HG02623 (cell line): ENCODE measurements at regions not wholly inside any gene's neighbourhood (a gene's known extent, or its start where the extent isn't known, plus 50 kb on each side); places are given as distances from the start of the nearest gene placed in this dataset.

Experiments
- ATAC-seq: cut with Tn5 transposase; IDR thresholded peaks from one replicate; pipeline ENCODE4 v1.9.1; 2021; ENCODE audit warnings: moderate library complexity; ENCODE audit not compliant: unreplicated experiment

DNA sequence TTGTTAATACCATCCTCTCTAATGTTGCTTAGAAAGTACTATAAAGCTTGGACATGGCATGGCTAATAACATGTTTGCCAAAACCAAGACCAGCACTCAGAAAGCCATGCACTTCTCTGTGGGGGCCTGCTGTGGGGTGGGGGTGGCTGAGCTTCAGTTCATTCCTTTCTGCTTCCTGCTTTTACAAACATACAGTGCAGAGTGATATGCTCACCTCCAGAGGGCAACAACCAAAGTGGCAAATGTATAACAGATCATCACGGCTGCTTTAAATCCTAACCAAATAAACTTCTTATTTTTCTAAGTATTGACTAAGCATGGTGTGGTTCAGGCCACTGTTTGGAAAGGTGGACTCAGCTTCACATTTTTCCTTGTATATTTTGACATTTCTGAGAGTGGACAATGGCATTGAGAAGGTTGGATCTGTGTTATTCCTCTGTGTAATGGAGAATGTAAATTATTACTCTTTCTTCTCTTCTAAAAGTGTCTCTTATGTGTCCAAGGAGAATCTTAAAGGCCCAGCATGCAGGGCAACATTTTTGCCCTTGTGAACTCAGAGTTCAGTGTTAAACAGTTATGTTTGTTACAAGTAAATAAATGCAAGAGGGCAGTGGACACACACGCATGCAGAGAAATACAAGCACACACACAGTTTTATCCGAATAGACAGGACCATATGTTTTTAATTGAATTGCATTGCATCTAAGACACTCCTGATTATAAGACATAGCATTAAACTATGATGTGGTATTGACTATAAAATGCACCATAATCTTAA is 186.1 kb downstream of the HERPUD2 start:
- ATAC-seq: no peak

DNA sequence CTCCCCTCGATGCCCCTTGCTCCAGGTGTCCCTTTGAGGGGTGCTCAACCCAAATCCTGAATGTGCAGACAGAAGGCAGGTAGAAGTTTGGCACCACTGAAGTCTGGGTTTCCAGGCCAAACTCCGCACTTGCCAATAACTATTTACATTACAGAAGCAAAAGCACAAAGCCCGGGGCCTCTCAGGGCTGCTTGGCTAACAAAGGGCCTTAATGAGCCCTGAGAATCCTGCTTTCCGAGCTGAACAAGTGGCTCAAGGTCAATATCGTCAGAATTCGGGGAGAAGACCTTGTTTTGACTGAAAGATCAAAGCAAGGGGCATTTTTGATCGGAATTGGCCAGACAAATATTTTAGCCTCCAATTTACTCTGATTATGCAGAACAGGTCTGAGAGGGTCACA is 189.9 kb downstream of the HERPUD2 start:
- ATAC-seq: no peak

DNA sequence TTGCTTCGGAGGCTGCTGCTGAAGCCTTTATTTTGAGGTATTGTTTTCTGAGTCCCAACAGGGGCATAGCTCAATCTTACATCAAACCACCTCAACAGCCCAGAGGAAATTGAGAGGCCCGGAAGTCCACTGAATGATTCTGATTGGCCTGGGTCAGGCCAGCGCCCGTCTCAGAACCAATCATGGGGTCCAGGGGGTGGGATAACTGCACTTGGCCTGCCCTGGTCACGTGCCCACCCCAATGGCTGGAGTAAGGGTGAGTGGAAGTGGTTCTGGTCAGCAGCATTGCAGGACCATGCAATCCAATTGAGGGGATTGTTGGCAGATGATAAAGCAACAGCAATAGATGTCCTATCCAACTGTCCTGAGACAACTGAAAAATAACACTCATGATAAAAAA is 190.6 kb downstream of the HERPUD2 start:
- no peak for ATAC-seq

DNA sequence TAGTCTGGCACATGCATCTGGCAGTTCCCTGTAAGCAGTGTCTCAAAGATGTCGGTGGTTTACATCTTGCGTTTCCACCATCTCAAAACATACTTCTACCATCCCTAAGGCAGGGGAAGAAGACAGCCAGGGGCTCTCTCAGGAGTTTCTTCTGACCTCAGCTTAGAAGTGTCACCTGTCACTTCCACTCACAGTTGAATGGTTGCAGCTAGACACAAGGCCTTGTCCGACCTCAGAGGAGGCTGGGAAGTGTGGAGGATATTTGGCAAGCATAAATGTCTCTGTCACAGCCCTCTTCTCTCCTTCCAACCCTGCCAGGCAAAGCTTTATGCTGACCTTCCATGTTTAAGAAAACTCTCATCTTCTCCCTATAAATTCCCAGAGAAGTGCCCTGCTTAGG is 193.3 kb downstream of the HERPUD2 start:
- ATAC-seq: no peak

DNA sequence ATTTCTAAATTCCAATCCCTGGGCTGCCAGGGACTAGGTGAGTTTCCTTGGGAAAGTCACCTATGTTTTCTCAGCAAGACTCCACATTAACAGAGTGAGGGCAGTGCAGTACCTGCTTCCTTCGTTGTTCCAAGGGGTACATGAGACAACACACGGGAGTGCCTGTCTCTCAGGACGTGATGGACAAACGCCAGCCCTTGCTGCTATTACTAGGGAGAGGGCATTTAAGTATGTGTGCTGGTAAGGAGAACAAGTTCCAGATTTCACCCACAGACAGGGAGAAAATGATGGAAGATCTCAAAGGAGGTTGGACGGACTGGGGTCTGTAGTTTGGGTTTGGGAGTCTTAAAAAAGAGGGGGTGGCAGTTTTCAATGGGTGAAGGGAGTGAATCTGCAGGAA is 195.7 kb downstream of the HERPUD2 start:
- ATAC-seq: no peak

DNA sequence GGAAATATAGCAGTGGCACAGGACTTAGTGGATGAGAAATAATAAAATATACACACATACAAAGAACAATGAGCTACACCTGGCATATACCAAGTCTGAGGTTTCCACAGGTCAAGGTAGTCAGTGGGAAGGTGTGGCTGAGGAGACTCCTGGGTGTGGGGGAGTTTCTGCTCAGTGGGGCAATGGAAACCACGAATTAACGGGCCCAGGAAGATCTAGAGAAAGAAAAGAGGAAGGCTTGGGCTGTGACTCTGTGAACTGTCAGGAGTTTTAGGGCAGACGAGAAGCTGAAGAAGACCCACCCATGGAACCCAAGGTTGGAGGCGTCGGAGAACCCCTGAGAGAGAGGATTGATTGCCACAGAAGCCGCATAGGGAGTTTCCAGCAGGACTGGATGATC is 196.5 kb downstream of the HERPUD2 start:
- no peak for ATAC-seq

DNA sequence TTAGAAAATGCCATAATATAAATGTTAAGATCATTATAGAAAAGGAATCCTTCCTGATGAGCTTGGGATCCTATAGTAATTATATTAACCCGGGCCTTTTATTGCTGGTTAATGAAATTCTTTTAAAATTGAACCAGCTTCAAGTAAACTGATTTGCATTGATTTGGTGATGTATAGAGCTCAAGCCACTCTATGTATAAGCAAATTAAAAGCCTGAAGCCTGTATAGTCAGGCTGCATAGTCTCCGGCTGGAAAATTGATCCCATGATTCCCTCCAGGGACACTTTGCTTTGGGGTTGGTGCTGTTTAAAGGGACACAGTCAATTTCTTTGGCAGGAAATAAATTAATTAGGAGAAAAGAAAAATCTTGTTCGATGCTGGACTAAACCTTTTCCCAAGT is 199.1 kb downstream of the HERPUD2 start:
- ATAC-seq: no peak

DNA sequence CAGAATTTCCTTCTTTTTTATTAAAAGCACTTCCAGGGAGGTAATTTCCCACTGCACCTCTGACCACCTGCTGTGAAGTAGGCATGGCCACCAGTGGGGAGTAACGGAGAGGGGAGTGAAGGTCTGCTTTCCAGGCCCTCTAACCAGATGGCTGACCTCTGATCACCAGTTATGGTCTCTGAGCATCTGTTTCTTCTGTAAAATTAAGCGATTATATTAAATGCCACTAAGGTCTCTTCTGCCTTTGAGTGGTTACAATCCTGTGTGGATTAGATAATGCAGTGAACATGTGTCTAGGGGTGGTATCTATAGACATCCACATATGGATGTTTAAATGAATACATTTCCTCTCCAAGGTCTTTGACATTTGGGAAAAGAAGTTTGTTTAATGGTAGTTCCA is 199.6 kb downstream of the HERPUD2 start:
- ATAC-seq: no peak

DNA sequence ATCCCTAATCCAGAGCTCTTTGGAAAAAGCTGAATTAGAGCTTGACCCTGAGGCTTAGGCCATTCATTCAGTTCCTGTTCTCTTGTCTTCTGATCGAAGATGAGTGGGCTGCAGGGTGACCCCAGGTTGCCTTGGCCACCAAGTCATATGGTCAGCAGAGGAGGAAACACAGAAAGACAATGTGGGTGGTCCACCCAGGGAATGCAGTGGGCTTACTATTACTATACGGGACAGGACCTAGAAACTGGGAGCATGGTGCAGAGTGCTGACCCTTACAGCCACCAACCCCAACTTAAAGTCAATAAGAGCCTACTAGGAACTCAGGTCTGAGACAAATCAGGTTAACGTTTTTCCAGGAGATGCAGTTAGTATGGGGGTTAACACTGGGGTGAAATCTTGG is 200.5 kb downstream of the HERPUD2 start:
- ATAC-seq: no peak

DNA sequence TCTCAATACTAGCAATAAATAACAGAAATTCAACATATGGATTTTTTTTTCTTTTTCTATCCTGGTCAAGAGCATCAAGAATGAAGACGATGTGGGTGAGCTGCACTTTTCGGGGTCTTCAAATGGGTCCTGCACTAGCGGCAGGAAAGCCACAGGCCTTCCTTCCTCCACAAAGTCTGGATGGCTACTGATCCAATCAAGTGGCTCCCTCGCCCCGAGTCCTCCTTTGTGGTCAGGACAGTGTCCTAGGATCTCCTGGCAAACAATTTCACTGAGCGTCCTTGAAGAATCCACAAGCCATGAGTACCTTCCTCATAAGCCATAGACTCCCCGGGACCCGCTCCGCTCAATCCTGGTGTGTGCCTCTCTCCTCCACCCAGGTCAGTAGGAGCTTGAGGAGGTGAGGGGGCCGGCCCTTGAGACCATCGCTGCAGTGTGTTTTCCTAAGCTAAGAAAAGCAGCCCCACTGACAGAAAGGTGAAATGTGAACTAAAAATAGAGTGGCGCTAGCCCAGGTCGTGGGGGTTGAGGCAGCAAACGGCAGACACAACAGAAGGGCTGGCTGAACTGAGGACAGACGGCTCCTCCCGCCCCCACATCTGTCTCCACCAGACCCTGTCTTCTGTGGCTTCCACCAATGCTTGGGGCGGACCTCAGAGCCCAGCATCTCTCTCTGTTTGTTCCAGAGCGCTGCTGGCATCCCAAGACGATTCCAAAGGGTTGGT is 202.3 kb downstream of the HERPUD2 start:
- no peak for ATAC-seq

DNA sequence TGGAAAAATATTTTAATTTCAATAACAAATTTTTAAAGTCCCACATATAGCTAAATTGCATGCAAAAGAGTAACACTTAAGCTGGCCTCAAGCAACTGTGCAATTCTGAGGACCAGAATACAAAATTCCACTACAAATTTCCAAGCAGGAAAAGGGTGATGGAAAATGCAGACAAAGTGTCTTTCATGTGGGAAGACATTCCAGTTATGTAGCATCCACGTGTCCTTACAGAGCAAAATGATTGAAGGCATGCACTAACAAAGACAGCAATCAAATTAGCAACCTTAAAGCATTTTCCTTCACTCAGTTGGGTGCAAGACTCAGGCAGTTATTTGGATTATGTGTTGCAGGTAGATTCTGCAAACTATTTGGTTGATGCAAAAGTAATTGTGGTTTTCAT is 203.7 kb downstream of the HERPUD2 start:
- no peak for ATAC-seq

DNA sequence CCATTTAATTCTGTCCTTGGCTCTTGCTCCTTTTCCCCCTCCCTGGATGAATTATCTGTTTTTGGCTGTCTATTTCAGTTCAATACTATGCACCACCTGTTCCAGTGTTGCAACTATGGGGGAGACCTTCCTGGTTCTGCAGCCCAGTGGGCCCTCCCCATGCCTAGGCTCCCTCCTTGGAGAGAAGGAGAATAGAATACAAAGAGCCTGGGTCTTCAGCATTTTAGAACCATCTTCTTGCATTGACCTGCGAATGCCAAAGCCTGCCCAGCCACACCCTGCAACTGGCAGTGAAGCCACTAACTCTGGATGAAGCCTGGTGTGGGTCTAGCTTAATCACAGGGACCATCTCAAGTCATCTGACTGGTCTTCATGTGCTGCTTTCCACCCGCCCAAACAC is 207.1 kb downstream of the HERPUD2 start:
- ATAC-seq: no peak

DNA sequence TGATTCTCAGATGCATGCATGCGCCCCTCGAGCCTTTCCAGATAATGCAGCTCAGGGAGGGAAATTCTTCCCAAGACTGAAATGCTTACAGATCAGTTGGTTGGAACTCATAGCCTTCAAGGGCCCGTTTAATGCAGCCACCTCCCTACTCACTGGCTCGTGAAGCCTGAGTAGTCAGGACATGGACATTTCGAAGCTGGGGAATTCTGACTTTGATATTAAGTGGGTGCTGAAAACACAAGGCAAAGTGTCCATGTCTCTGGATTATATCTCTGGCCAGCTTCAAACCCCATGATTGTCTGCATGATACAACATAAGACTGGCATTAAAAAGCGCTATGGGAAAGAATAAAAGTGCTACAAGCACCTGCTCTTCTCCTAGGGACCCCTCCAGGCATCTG is 207.5 kb downstream of the HERPUD2 start:
- no peak for ATAC-seq

DNA sequence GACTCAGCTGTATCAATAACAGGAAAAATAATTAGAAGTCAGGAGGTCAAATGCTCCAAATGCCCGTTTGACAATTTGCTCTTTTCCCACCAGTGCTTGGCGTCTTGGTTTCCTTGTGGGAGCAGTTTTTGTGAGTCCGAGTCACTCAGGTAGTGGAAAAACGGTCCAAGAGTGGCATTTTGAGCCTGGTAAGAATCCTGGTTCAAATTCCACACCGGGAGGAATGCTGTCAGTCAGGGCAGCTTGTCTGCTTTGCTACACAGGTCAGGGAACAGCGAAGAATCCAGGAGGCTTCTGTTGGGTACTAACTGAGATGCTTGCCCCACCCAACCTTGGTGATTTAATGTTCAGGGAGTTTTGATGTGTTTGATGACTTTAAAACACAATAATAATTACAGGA is 209.5 kb downstream of the HERPUD2 start:
- ATAC-seq: no peak

DNA sequence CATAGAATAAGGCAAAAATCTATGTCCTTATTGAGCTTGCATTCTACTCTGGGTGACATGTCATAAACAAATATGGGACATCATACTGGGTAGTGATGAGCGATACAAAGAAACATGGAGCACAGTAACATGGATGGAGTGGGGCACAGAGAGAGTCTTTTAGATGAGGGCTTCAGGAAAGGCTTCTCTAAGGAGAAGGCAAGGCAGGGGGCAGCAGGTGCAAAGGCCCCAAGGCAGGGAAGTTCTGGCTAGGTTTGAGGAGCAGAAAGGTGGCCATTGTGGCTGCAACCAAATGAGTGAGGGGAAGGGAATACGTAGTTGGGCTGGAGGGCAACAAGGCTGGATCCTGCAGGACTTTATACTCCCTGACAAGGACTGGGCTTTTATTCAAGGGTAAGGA is 211.4 kb downstream of the HERPUD2 start:
- ATAC-seq: no peak

DNA sequence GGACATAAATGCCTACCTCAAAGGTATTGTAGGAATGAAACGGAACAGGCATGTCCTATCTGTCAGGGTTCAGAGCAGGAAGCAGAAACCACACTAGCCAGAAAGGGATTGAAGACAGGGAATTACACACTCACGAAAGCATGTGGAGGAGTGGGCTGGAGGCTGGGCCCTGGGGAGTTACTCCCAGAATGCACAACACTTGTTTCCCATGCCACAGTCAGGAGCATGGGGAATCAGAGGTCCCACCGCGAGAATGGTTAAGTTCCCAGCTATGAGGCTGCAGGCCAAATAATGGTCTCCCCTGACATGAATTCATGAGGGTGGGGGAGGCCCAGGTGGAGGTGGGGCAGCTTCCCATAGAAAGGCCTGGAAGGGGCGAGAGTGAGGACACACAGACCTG is 212.7 kb downstream of the HERPUD2 start:
- ATAC-seq: no peak

DNA sequence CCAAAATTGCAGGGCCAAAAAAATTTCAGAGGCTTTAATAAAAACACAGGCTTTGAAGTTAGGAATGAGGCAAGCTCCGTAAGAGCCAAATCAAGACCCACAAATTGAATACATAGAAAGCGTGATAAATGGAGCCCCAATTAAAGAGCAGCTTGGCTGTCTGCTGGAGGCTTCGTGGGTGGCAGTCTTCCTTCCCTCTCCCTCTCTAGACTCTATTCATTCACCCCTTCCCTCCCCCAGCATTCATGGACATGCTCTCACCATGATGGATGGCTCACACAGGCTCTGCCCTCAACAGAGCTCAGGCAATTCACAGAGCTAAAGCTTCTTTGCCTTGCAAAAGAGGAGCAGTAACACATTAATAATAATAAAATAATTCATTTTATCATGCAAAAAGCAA is 214.1 kb downstream of the HERPUD2 start:
- ATAC-seq: no peak

DNA sequence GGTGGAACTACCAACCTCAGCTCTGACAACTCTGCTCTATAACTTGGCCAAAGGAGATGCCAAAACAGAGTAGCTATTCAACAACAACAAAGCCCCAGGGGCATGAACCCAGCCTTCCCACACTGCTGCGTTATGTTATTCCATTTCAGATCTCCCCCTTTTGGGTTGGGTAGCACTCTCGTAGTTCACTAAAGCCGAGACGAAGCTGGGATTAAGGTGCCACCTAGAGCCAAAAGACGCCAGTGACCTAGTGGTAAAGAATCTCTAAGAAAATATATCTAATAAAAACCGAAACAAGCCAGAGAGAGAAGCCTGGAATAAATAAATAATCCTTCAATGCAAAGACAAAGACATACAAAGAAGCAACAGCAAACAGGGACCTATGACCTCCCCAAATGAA is 217.3 kb downstream of the HERPUD2 start:
- ATAC-seq: no peak

DNA sequence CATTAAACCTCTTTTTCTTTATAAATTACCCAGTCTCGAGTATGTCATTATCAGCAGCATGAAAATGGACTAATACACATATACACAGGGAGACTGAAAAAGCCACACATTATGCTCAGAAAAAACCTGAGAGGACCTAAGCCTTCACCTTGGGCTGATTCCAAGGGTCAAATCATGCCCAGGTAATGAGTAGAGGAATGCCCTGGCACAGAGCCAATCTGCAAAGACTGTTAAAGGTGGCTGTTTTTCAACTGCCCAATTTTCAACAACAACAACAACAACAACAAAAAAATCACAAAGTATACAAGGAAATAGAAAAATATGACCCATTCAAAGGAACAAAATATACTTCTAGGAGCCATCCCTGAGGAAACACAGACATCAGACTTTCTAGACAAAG is 220.2 kb upstream of the TBX20 start:
- no peak for ATAC-seq

DNA sequence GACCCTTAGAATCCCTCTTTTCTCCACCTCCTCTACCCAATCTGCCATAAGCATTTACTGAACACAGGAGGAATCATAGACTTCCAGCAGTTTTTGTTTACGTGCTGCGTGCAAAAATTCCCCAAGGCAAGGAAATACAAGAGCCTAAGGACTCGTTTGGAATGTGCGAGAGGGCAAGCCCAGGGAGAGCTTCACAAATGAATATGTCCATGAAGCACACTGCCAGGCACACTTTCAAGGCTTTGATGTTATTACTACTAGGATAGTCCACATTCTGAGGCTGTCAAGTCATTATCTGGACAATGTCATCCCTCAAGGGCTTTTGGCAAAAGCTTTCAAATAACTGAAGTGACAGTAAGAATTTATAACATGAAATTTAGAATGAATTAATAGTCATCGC is 214.7 kb upstream of the TBX20 start:
- ATAC-seq: no peak

DNA sequence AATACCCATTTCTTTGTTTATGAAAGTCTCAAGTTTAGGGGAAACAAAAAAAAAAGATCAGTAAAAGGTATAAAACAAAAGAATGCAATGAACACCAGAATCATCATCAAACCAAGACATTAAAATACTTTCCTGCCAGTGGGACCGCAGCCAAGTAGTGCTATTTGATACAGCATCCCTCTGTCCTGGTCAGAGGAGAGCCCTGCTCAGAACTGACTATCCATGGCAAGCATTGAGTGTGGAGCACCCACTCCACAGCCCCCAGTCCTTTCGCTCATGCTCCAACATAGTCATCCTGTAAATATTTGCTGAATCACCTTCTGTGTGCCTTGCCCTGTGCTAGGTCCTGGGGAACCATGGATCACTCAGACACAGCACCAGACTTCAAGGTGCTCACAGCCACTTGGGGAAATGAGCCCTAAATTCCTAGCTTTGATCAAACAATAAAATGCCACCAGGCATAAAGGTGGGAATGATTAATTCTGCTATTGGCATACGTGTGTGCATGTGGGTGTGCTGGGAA is 213.6 kb upstream of the TBX20 start:
- no peak for ATAC-seq

DNA sequence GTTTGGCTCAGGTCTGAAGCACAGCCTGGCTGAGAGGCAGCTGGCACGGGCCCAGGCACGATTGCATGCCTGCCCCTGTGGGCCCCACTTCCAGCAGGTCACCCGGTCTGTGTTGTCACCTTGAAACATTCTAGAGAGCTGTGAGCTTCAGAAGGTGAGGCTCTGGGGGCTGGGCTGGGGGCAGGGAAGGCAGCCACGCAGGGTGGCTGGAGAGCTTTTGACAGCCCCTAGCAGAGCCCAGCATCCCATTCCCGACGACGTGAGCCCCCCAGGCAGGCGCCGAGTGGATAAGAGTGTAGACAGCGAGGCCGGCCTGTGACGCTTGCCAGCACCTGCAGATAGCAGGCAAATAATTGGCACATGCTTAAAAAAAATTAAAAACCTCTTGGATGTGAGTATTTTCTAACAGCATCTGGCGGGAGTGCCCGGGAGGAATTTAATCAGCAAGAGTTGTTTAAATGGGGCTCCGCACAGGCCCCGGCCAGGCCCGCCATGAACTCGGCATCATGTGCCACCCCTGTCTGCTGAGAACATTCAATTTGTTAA is 212.0 kb upstream of the TBX20 start:
- no peak for ATAC-seq
